Smooth muscle cell (in vitro differentiated cells): ENCODE measurements at regions not wholly inside any gene's neighbourhood (a gene's known extent, or its start where the extent isn't known, plus 50 kb on each side); places are given as distances from the start of the nearest gene placed in this dataset.

Source experiments
- DNase-seq: peaks from one replicate; lab custom pipeline; 2025; ENCODE audit not compliant: unreplicated experiment; lab: John Stamatoyannopoulos, UW
- H2AFZ ChIP-seq: fragments of 200-600 bp; sonication (generic); 2 replicates; pipeline ENCODE4 v1.6.0; 2016; ENCODE audit warnings: antibody characterized with exemption, low read depth, mild to moderate bottlenecking
- H3F3A ChIP-seq: fragments of 200-600 bp; sonication (generic); 2 replicates; pipeline ENCODE4 v1.6.0; 2017; ENCODE audit warnings: antibody characterized with exemption, low read depth
- H3K27ac ChIP-seq: fragments of 200-600 bp; sonication (generic); 2 replicates; pipeline ENCODE4 v1.5.1; 2016; ENCODE audit warnings: low read depth, mild to moderate bottlenecking
- H3K27me3 ChIP-seq: fragments of 200-600 bp; sonication (generic); 2 replicates; pipeline ENCODE4 v1.6.1; 2016; ENCODE audit warnings: low read depth, mild to moderate bottlenecking
- H3K36me3 ChIP-seq: fragments of 200-600 bp; sonication (generic); 2 replicates; pipeline ENCODE4 v1.5.1; 2016; ENCODE audit warnings: low read depth
- H3K4me1 ChIP-seq: fragments of 200-600 bp; sonication (generic); 2 replicates; pipeline ENCODE4 v1.5.1; 2016; ENCODE audit warnings: low read depth
- H3K4me2 ChIP-seq: fragments of 200-600 bp; sonication (generic); 2 replicates; pipeline ENCODE4 v1.6.0; 2016; ENCODE audit warnings: mild to moderate bottlenecking
- H3K4me3 ChIP-seq: fragments of 200-600 bp; sonication (generic); 2 replicates; pipeline ENCODE4 v1.5.1; 2016; ENCODE audit warnings: mild to moderate bottlenecking
- H3K79me2 ChIP-seq: fragments of 200-600 bp; sonication (generic); 2 replicates; pipeline ENCODE4 v1.6.0; 2016; ENCODE audit warnings: low read depth, mild to moderate bottlenecking
- H3K9ac ChIP-seq: fragments of 200-600 bp; sonication (generic); 2 replicates; pipeline ENCODE4 v1.6.0; 2016; ENCODE audit warnings: low read depth
- H3K9me3 ChIP-seq: fragments of 200-600 bp; sonication (generic); replicated peaks from 2 replicates; pipeline ENCODE4 v1.5.1; 2016; ENCODE audit warnings: low read depth
- H4K20me1 ChIP-seq: fragments of 200-600 bp; sonication (generic); 2 replicates; pipeline ENCODE4 v1.6.0; 2016; ENCODE audit warnings: low read depth
- WGBS: methylation state at CpG from one replicate; pipeline ENCODE4 v1.1.7; 2016; ENCODE audit warnings: low lambda C conversion rate; 5-methylcytosine and 5-hydroxymethylcytosine counted together
- TF ChIP-seq, protein P1 (sequence below): fragments of 200-600 bp; sonication (generic); IDR thresholded peaks from 2 replicates; pipeline ENCODE4 v1.5.1; 2017; ENCODE audit warnings: borderline replicate concordance, mild to moderate bottlenecking, antibody characterized with exemption; ENCODE audit not compliant: insufficient read depth, poor library complexity, severe bottlenecking

DNA sequence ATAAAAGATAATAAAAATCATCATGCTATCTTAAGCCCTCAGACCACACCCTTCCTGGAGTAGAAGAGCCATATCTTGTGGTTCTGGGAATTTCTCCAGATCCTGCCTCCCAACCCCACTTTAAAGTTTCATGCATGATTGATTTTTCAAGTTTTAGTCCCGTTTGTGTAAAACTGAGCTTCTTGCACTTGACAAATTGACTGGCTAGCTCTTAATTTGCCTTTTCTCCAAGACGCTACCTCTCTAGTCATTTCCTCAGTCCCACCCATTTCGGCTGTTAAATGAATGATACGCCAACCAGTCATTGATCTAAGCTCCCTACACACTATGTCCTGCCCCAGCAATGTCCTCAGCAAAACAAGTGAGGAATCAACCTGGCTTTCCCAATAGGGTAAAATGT, 71.8 kb upstream of the TEAD1 start:
- no peak overlapping the region for H3K4me2 ChIP-seq

DNA sequence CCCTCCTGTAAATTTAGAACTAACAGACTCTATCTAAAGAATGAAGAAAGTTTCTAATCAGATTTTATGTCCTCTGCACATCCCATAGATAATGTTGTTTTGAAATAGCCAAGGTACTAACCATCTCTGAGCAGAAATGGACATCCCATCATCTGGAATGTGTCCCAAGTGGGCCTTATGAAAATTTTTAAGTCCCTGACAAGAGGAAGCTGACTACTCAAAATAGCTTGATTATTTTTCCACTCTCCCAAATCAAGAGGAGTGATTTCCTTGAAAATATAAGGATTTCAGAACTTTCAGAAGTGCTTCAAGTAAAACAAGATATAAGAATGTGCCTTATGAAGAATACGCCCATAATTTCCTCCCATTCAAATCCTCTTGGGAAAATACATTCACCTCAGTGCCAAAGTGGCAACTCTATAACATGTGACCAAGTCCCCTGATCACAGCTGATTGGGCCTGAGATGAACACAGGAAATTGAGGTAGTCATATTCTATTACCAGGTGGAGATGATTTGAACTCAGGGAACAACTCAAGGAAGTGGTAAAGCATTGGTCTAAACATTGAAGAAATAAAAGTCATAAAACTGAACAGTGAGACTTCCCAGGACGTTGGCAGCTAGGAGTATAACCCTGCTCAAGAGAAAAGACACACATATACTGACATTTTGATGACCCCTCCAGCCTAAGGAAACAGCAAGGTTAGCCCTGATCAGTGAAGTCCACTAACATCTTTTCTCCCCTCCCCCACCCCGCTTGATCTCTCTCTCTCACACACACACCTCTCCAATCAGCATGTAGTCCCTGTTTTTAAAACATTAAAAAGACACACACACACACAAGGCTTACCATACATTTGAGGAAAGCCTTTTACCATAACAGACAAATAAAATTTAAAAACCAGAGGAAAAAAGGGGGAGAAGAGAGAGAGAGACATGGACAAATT, 70.8 kb upstream of the TEAD1 start:
- no peak for DNase-seq
- no peak overlapping the region for H3K4me2 ChIP-seq
- WGBS: 82% methylated on average over 3 of the region's 3 CpGs
- no peaks in the 10 kb centered on the region for H3K9me3 ChIP-seq
- no peaks in the 10 kb centered on the region for H3K36me3 ChIP-seq
- H3K4me3 ChIP-seq: no peak overlapping the region
- TF ChIP-seq, protein P1, sequence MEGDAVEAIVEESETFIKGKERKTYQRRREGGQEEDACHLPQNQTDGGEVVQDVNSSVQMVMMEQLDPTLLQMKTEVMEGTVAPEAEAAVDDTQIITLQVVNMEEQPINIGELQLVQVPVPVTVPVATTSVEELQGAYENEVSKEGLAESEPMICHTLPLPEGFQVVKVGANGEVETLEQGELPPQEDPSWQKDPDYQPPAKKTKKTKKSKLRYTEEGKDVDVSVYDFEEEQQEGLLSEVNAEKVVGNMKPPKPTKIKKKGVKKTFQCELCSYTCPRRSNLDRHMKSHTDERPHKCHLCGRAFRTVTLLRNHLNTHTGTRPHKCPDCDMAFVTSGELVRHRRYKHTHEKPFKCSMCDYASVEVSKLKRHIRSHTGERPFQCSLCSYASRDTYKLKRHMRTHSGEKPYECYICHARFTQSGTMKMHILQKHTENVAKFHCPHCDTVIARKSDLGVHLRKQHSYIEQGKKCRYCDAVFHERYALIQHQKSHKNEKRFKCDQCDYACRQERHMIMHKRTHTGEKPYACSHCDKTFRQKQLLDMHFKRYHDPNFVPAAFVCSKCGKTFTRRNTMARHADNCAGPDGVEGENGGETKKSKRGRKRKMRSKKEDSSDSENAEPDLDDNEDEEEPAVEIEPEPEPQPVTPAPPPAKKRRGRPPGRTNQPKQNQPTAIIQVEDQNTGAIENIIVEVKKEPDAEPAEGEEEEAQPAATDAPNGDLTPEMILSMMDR: no peak
- H4K20me1 ChIP-seq: no peaks in the 10 kb centered on the region
- H2AFZ ChIP-seq: peak overlapping the region; percentile 37
- peaks cover 32% of the 10 kb centered on the region for H3F3A ChIP-seq
- no peaks in the 10 kb centered on the region for H3K79me2 ChIP-seq
- H3K4me1 ChIP-seq: no peaks in the 10 kb centered on the region
- peak overlapping the region; percentile 65 for H3K27ac ChIP-seq
- no peak overlapping the region for H3K9ac ChIP-seq
- H3K27me3 ChIP-seq: no peaks in the 10 kb centered on the region

More for the DNA sequence above, 71.8 kb upstream of the TEAD1 start:
- no peaks in the 10 kb centered on the region for H3K27me3 ChIP-seq
- no peak for DNase-seq
- no peak overlapping the region for H3K4me3 ChIP-seq
- peaks cover 32% of the 10 kb centered on the region for H3F3A ChIP-seq
- no peaks in the 10 kb centered on the region for H3K79me2 ChIP-seq
- H2AFZ ChIP-seq: no peak overlapping the region
- no peaks in the 10 kb centered on the region for H3K9me3 ChIP-seq
- WGBS: 70% methylated on average over 4 of the region's 4 CpGs
- H3K27ac ChIP-seq: no peak overlapping the region
- TF ChIP-seq, protein P1: no peak
- H4K20me1 ChIP-seq: no peaks in the 10 kb centered on the region
- H3K9ac ChIP-seq: no peak overlapping the region
- no peaks in the 10 kb centered on the region for H3K36me3 ChIP-seq
- H3K4me1 ChIP-seq: no peaks in the 10 kb centered on the region

DNA sequence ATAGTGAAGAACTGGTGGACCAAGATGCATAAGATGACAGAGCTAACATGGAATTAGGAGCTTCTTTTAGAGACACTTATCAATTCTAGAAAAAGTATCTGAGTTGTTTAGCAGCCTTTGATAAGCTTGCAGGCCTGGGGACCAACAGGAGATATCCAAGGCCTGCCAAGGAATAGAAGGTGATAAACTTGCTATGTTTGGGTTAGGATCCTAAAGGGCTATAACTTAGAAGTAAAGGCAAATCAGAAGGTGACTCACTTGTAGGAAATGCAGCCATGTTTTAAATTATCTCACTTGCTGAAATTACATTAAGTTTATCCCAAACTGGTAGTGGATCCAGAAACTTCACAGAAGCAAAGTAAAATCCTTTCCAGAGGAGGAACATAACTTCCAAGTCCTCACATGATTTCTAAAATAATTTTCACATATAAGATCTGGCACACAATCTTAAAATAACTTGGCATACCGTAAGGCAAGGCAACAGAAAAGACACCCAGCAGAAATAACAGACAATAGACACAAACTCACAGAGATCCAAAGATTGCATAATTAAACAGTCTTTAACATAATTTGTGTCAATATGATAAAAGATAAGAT, 69.6 kb upstream of the TEAD1 start:
- no peak overlapping the region for H2AFZ ChIP-seq
- H3K4me2 ChIP-seq: peak overlapping the region; percentile 27
- H3K79me2 ChIP-seq: no peaks in the 10 kb centered on the region
- H3K4me1 ChIP-seq: no peaks in the 10 kb centered on the region
- no peaks in the 10 kb centered on the region for H3K27me3 ChIP-seq
- H3K9me3 ChIP-seq: no peaks in the 10 kb centered on the region
- H3K27ac ChIP-seq: peak overlapping the region; percentile 65
- WGBS: 36% methylated on average over 1 of the region's 1 CpG
- H3K4me3 ChIP-seq: no peak overlapping the region
- H4K20me1 ChIP-seq: no peaks in the 10 kb centered on the region
- no peaks in the 10 kb centered on the region for H3K36me3 ChIP-seq
- peaks cover 24% of the 10 kb centered on the region for H3F3A ChIP-seq
- H3K9ac ChIP-seq: no peak overlapping the region
- TF ChIP-seq, protein P1: no peak
- no peak for DNase-seq
